ENCODE measurements at regions not wholly inside any gene's neighbourhood (a gene's known extent, or its start where the extent isn't known, plus 50 kb on each side); places are given as distances from the start of the nearest gene placed in this dataset.

DNA sequence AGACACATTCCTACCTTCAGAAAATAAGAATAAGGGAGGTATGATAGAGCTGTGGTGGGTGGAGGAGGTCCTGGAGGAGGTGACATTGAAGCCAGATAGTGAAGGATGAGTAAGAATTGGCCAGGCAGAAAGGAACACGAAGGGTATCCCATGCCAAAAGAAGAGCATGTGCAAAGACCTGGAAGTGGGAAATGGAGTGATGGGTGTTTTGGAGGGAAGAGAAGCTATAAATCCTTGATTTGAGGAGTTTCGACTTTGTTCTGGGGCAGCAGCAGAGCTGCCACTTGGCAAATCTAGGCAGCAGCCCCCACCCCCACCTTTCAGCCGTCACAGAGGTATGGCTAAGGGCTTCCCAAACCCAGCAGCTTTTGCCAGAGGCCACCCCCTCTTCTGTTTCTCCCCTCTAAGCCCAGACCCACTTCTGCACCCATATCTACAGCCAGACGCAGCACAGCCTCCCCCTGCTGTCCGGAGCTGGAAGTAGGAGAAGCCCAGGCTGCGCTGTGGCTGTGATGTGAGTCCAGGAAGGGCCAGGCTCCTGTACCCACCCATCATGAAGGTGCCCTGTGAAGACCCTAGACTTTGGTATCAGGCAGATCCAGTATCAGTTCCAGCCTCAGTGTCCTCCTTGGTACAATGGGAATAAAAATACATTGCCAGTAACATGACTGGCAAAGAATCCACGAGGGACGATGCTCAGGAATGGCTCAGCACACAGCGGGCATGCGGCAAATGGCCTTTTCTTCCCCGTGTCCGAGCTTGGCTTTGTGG, 188.7 kb upstream of the LINGO1 start:
- no peak overlapping the region for H3K9ac ChIP-seq (ENCODE audit: insufficient read depth, low read depth, low read length)
- CTCF ChIA-PET (ENCODE audit: low intra/inter-chr PET ratio, low total read pairs), result interaction anchor here (1.2 to 4.0 kb wide), 3 partner anchors 161 to 187 kb away, joined by 4 to 38 read pairs (median 6); partner anchors contain the start of gene LINGO1
- H3K27me3 ChIP-seq (ENCODE audit: control insufficient read depth in 1 of 2, insufficient read depth in 2 of 2, low read length in 2 of 2), result peaks cover 9 to 51% of the 10 kb centered on the region in 2 experiments
- H3K36me3 ChIP-seq (replicated peaks in 1 of 2; ENCODE audit: control insufficient read depth in 1 of 2, insufficient read depth in 2 of 2, low read length in 2 of 2), result no peaks in the 10 kb centered on the region
- in situ Hi-C loops (cut with HindIII; ENCODE audit: extremely low pct_ligation_motif_present, low pct_unique_long_range_greater_than_20kb) (loop anchor here (25.0 kb wide), 1 partner anchor 184 kb away; the partner anchor contains the start of gene LINGO1), intact Hi-C loops (cut with micrococcal nuclease; ENCODE audit: unreplicated experiment) (loop anchor here (1.0 to 2.0 kb wide), 2 partner anchors 163 to 188 kb away; no protein-coding TSS in a partner anchor)
- ATAC-seq, result peak; percentile 87
- no peaks in the 10 kb centered on the region for H3K9me3 ChIP-seq (ENCODE audit: low read length)
- no peaks in the 10 kb centered on the region for H3K4me1 ChIP-seq (ENCODE audit: insufficient read depth, low read length)
- no peak overlapping the region for H3K4me2 ChIP-seq (ENCODE audit: low read depth, low read length)
- peaks cover 4% of the 10 kb centered on the region; the same call in 1 of the 2 replicates for H4K20me1 ChIP-seq (ENCODE audit: insufficient read depth, low read length)
- BruUV-seq (replicated peaks), result no TSS peak
- POLR2A ChIA-PET, result no interaction called here
- H3K27ac ChIP-seq (ENCODE audit: extremely low read length, insufficient read depth, low read length), result no peak overlapping the region
- 34% methylated on average over 10 of the region's 12 CpGs for WGBS (ENCODE audit: low lambda C conversion rate)
- TF ChIP-seq, protein P1, sequence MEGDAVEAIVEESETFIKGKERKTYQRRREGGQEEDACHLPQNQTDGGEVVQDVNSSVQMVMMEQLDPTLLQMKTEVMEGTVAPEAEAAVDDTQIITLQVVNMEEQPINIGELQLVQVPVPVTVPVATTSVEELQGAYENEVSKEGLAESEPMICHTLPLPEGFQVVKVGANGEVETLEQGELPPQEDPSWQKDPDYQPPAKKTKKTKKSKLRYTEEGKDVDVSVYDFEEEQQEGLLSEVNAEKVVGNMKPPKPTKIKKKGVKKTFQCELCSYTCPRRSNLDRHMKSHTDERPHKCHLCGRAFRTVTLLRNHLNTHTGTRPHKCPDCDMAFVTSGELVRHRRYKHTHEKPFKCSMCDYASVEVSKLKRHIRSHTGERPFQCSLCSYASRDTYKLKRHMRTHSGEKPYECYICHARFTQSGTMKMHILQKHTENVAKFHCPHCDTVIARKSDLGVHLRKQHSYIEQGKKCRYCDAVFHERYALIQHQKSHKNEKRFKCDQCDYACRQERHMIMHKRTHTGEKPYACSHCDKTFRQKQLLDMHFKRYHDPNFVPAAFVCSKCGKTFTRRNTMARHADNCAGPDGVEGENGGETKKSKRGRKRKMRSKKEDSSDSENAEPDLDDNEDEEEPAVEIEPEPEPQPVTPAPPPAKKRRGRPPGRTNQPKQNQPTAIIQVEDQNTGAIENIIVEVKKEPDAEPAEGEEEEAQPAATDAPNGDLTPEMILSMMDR (CRISPR knock-in tag; IDR thresholded peaks at IDR 0.05), result peak; percentile 87
- TF ChIP-seq GLI4 (CRISPR knock-in tag; IDR thresholded peaks at IDR 0.05; ENCODE audit: borderline replicate concordance), result no peak
- TF ChIP-seq, protein P2, sequence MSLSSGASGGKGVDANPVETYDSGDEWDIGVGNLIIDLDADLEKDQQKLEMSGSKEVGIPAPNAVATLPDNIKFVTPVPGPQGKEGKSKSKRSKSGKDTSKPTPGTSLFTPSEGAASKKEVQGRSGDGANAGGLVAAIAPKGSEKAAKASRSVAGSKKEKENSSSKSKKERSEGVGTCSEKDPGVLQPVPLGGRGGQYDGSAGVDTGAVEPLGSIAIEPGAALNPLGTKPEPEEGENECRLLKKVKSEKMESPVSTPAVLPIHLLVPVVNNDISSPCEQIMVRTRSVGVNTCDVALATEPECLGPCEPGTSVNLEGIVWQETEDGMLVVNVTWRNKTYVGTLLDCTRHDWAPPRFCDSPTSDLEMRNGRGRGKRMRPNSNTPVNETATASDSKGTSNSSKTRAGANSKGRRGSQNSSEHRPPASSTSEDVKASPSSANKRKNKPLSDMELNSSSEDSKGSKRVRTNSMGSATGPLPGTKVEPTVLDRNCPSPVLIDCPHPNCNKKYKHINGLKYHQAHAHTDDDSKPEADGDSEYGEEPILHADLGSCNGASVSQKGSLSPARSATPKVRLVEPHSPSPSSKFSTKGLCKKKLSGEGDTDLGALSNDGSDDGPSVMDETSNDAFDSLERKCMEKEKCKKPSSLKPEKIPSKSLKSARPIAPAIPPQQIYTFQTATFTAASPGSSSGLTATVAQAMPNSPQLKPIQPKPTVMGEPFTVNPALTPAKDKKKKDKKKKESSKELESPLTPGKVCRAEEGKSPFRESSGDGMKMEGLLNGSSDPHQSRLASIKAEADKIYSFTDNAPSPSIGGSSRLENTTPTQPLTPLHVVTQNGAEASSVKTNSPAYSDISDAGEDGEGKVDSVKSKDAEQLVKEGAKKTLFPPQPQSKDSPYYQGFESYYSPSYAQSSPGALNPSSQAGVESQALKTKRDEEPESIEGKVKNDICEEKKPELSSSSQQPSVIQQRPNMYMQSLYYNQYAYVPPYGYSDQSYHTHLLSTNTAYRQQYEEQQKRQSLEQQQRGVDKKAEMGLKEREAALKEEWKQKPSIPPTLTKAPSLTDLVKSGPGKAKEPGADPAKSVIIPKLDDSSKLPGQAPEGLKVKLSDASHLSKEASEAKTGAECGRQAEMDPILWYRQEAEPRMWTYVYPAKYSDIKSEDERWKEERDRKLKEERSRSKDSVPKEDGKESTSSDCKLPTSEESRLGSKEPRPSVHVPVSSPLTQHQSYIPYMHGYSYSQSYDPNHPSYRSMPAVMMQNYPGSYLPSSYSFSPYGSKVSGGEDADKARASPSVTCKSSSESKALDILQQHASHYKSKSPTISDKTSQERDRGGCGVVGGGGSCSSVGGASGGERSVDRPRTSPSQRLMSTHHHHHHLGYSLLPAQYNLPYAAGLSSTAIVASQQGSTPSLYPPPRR (CRISPR knock-in tag; IDR thresholded peaks at IDR 0.05; ENCODE audit: borderline replicate concordance), result no peak
- TF ChIP-seq, protein P3, sequence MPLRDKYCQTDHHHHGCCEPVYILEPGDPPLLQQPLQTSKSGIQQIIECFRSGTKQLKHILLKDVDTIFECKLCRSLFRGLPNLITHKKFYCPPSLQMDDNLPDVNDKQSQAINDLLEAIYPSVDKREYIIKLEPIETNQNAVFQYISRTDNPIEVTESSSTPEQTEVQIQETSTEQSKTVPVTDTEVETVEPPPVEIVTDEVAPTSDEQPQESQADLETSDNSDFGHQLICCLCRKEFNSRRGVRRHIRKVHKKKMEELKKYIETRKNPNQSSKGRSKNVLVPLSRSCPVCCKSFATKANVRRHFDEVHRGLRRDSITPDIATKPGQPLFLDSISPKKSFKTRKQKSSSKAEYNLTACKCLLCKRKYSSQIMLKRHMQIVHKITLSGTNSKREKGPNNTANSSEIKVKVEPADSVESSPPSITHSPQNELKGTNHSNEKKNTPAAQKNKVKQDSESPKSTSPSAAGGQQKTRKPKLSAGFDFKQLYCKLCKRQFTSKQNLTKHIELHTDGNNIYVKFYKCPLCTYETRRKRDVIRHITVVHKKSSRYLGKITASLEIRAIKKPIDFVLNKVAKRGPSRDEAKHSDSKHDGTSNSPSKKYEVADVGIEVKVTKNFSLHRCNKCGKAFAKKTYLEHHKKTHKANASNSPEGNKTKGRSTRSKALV (CRISPR knock-in tag; IDR thresholded peaks at IDR 0.05), result 0 out of 2 replicates have a peak, but pooled peaks have one; percentile 28
- peak; percentile 74; the same call in 1 of the 2 replicates for TF ChIP-seq RAD21 (CRISPR knock-in tag; IDR thresholded peaks at IDR 0.05)
- TF ChIP-seq STAG1 (CRISPR knock-in tag; IDR thresholded peaks at IDR 0.05), result peak; percentile 87
- peak; percentile 65 for TF ChIP-seq SMC3 (IDR thresholded peaks at IDR 0.05; ENCODE audit: low read length)
- peak; percentile 51 for TF ChIP-seq XRCC5 (optimal IDR thresholded peaks at IDR 0.05; ENCODE audit: low read length)
- DNase-seq (ENCODE audit: low spot score), result peak; percentile 24
- H3K4me3 ChIP-seq (replicated peaks in 1 of 3; ENCODE audit: insufficient read depth in 1 of 3, low read depth in 2 of 3, low read length in 3 of 3), result no peak overlapping the region
- peak; percentile 12 for FAIRE-seq
- H3K79me2 ChIP-seq (ENCODE audit: insufficient read depth, low read length), result no peaks in the 10 kb centered on the region
- no peak overlapping the region for H2AFZ ChIP-seq (ENCODE audit: low read length)
